HuH-7 (cell line): ENCODE measurements at regions not wholly inside any gene's neighbourhood (a gene's known extent, or its start where the extent isn't known, plus 50 kb on each side); places are given as distances from the start of the nearest gene placed in this dataset.
A peak's percentile ranks its signal among the peaks of the same experiment; 100 is the strongest.

Experiments used
- DNase-seq: peaks from one replicate; pipeline ENCODE4 v3.0.0; 2011; ENCODE audit warnings: low spot score

DNA sequence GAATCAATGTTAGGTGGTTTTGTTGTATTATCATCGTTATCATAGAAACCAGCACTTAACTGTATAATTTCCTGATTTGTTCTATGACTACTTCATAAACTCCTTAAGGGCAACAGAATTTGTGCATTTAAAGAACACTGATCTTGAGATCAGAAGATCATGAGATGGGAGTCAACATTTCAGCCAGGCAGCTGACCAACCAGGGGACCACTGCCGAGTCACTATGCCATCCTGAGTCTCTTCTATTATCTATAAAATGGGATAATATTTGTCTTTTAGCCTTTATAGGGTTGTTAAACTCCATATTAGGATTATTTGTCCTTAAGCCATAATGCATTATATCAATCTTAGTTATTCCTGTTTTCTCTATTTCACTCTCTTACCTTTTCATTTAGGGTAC is 261.7 kb downstream of the GPAM start:
- no peak for DNase-seq

DNA sequence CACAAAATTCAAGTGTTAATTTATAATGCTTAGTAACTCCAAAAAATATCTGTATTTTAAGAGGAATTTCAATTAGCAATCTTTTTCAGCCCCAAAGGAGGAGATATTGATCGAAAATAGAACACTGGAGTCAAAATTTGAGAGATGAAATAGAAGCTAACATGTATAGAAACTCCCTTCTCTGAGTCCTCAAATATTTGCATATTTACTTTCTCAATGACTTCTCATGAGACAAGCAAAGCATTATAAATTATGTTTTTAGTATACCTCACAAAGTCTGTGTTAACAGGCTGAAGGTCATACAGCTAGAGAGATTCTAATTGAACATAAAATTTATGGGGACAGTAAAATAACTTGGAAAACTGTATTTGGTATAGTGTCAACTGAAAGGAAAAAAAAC is 260.5 kb downstream of the GPAM start:
- DNase-seq = no peak

DNA sequence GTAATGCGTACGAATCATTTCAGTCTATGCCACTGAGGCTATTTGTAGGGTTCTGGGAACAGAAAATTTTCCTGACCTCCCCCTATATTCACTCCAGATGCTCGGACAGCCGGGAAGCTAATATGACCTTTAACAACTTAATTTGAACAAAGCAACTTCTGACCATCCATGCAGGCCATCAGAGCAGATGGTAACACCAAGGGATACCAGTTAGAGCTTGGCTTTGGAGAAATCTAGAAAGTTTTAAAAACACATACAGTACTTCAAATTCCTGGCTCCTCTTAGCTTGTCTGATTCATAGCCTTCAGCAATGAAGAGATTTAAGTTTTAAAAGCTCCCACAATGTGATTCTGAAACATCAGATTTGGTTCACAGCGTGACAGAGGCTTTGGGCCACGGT is 257.3 kb downstream of the GPAM start:
- no peak for DNase-seq

DNA sequence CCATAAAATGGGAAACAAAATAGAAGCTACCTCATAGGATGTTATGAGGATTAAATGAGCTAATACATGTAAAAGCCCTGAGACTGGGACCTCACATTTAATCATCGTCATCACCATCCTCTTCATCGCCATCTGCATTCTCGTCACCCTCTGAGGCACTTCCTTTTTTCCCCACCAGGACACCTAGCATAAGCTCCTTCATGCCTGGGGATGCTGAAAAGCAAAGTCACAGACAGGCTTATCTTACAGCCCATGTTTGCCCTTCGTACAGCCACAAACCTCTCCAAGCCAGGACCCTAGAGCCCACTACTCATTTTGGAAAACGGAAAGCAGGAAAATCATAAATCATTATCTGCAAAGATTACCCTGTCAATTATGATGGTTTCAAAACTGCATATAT is 249.6 kb downstream of the GPAM start:
- peak; percentile 6 for DNase-seq

DNA sequence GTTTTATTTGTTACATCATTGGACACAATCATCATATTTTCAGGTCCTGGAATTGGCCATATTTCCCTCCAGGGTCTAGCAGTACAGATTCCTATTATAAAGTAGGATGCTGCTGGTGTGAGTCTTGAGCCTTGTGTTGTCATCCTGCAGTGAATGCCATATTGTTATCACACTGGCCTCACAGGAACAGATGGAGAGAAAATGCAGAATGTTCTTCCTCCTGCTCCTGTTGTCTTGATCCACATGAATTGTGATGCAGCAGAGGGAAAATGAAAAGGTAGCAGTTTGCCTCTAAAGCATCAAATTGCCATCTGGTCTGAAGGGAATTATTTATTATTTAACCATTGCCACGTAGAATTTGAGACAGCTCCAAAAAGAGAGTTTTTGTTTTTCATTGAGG is 248.6 kb downstream of the GPAM start:
- no peak for DNase-seq

DNA sequence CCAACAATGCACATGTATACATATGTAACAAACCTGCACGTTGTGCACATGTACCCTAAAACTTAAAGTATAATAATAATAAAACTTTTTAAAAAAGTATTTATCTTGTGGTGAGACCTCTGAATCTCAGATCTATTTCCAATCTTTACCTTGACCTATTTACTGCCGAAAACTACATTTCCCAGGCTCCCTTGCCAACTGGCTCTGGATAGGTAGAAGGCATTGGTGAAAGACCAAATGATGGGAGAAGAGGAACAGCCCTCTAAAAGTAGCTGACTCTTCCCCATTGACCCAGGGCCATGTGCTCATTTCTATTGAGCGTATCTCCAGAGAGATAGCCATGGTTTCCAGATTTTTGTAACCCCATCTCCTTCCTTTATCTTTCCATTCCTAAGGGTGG is 247.4 kb downstream of the GPAM start:
- DNase-seq = no peak

DNA sequence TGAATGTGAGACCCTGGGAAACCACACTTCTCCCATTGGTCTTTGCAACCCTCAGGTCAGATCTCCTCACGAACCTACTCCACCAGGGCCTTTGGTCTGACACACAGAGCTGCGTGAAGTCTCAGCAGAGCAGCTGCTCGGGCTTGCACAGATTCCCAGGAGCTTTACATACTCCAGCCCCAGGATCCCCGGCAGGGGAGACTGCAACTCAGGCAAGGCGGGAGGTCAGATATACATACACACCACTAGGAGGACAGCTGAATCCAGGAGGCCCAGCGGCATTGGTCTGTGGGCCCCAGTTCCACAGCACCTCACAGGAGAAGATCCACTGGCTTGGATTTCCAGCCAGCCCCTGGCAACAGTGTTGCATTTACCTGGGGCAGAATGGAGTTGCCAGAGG is 239.2 kb downstream of the GPAM start:
- peak; percentile 9 for DNase-seq

DNA sequence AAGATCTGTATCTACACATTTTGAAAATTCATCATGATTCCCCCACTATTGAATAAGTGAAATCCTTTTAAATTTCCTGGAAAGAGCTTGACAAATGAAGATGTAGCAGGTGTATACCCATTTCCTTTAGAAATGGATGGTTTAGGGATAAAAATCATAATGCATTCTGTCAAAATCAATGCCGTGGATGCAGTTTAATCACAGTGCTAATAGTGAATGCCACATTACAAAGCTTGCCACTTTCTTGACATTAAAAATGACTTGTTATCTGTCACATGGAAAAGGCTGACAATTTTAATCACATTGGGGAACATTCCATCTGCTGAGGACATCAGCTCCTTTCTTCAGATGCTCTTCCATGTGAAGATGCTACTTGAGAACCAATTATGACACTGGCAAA is 229.6 kb downstream of the GPAM start:
- DNase-seq = no peak

DNA sequence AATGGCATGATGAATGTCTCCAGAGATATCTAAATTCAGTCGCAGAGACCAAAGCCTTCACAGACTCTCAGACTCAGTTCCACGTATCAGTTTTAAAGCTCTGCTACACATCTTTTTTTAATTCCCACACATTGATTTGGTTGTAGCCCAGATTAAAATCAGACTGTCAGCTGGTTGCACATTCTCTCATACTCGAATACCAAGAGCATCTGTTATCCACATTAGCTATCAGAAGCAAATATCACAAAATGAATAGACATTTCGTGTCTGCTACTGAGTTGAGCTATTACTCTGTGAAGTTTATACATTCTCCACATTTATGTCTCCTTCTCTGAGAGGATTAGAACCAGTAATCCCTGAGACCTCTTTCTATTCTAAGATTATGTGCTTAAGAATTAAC is 229.2 kb downstream of the GPAM start:
- no peak for DNase-seq

DNA sequence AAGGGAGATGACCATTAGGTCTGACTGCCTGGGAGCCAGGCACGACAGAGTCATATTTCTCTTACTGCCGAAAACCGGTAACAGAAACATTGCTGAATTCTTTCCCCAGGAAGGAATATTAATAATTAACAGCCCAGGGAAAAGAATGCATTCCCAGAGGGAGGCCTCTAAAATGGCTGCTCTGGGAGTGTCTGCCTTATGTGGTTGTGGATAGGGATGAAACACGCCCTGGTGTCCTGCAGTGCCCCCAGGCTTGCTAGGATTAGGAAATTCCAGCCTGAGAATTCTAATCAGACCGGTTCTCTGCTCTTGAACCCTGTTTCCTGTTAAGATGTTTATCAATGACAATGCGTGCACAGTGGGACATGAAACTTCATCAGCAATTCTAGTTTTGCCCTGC is 226.7 kb downstream of the GPAM start:
- DNase-seq = no peak

DNA sequence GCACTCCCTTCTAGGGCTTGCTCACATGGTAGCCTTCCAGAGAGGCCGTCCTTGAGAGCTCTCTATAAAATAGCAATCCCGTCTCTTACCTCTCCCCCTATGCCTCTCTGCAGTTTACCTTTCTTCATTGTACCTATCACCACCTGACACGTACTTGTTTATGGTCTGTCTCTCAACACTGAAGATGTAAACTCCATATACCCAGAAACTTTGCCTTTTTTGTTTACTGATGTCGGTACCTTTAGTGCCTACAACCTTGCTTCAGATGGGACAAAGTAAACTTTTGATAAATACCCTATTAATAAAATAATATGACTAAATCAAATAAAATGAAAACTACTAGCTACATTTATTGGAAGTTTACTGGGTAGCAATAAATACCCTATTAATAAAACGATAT is 220.6 kb downstream of the GPAM start:
- DNase-seq = no peak

DNA sequence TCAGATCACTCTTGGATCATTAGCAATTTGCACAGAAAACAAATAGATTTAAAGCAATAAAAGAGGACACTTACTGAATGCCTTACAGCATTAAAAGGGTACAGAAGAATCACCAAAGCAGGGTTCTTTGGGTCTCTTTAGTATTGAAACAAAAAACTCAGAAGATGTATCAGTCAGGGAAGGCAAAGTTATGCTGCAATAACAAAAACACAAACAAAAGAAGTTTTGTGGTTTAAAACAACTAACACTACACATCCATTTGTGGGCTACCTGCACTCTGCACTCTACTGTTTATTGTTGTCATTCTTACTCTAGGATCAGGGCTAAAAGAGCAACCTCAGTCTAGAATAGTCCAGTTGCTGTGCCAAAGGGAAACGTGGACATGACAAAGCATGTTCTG is 216.4 kb downstream of the GPAM start:
- no peak for DNase-seq

DNA sequence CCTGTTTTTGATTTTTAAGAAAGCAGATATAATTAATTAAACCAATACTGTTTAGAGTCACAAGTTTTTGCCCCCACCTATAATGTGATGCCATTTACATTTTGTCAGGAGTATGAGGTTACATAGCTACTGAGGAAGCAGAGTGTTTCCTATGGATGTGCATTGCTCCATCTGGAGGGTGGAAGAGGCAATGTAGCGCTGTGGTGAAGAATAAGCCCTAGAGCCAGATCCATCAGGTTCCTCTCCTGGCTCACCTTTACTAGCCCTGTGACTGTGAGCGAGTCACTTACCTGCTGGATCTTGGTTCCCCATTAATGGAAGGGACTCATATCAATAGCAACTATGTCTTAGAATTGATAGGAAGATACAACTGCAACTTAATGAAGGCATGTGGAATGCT is 216.0 kb downstream of the GPAM start:
- no peak for DNase-seq

DNA sequence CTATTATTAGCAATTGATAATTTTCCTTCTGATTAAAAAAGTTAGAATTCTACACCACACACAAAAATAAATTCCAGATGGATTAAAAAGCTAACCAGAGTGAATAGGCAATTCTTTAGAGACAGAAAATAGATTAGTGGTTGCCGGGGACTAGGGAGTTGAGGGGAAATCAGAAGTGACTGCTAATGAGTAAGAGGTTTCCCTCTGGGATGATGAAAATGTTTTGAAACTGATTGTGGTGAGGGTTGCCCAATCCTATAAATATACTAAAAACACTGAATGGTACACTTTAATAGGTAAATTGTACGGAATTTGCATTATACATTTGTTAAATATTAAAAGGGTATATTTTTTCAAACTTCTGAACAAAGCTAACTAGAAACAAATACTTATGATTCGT is 214.9 kb downstream of the GPAM start:
- no peak for DNase-seq

DNA sequence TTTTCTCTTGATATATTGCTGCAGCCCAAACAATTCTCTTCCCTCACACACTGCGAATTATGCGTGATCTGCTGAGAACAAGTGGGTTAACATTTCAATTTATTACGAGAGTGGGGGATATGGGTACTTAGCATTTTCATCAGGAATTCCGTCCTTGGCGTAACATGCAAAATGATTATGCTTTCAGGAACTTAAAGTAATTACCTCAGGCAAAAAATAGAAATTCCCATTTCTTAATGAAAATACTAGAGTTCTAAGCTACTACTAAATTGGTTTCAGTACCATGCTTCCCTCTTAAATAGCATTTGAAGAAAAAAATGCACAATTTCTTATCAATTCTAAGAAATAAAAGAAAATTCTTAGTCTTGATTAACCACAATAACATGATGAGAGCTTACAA is 213.5 kb downstream of the GPAM start:
- no peak for DNase-seq

DNA sequence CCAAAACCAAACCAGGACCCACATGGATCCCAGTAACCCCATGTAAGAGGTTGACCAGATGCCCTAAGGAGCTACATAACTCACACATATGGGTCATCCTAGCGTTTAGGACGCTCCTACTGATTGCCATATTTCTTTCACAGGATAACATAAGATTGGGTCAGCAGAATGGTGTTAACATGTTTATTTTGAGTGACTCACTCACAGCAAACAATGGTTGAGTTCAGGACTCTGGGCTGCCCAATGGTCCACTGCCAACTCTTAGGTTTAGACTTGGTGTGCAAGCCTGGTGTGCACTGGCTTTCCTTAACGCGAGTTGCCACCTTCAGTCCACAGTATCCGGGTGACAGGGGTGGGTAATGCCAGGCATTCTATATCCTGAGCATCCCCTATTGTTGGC is 211.5 kb downstream of the GPAM start:
- no peak for DNase-seq

DNA sequence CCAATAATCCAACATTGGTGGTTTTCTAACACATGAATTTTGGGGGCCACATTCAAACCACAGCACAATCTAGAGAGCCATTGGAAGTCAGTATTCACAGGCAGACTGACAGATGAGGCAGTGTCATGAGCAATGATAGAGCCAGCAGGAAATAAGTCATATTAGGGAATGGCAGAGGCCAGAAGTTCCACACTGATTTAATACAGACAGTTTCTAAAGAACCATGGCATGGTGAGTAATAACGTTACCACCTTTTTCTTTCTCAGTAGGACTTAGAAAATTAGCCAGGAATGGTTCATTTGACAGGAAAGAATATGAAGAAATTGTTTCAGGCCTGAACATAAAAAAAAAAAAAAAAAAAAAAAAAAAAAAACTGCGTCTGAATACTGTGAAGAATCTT is 210.3 kb downstream of the GPAM start:
- DNase-seq = no peak

DNA sequence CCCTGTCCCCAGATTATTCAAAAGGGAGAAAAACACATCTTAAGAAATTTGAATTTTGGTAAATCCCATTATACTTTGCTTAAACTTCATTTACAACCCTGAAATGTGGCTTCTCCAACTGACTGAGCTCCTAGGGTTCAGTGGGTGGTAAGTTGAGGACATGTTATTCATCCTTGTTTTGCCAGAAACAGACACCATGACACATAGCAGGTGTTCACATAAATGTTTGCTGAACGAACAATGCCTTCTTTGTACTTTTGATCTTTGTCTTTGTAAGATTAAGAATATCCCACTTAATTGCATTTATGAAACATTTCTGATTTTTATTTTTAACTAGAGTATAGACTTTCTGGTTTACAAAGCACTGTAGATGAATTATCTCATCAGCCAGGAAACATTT is 209.7 kb downstream of the GPAM start:
- DNase-seq = no peak

DNA sequence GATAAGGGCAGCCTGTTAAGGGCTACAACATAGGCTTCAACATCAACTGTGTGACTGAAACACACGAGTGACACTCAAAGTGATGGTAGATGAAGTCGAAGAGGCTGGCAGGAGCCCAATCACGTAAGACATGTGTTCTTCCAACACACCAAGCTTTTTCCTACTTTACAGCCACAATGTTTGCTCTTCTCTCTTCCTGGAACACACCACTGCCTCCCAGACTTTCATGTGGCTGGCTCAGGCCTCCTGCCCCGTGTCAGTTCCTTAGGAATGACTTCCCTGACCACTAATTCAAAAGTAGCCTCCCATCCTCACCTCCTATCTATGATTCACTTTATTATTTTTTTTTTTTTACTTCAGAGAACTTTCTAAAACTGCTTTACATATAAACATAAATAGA is 209.2 kb downstream of the GPAM start:
- DNase-seq = no peak

DNA sequence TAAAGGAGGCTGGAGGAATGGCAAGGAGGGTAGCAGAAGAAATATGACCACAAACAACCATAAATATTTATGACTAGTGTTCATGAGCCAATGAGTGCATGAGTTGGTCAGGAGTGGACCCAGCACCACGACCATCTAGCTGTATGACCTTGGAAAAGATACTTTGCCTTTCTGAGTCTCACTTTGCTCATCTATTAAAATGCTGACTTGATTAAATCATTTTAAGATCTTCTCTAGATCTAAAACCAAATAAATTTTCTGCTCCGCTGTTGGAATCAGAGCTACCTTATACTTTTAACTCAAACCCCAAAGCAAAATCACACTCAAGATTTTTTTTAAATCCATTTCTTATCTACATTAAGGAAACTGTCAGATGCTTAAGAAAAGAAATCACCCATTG is 207.0 kb downstream of the GPAM start:
- DNase-seq = no peak

DNA sequence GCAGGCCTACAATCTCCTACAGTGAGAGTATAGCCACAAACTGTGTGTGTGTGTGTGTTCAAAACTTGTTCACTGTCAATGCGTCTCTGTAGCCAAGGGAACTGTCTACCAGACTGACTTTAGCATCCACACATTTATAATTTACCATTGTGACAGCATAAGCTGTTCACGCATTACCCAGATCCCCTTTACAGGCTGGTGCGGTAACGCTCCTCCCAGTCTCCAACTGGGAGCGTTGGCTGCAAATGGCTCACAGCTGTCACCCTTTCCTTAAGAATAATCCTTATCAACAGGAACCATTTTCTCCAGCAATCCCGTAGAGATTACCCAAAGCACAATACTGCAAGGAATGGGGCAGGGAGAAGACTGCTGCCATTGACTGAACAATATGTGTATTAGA is 199.5 kb downstream of the GPAM start:
- no peak for DNase-seq

DNA sequence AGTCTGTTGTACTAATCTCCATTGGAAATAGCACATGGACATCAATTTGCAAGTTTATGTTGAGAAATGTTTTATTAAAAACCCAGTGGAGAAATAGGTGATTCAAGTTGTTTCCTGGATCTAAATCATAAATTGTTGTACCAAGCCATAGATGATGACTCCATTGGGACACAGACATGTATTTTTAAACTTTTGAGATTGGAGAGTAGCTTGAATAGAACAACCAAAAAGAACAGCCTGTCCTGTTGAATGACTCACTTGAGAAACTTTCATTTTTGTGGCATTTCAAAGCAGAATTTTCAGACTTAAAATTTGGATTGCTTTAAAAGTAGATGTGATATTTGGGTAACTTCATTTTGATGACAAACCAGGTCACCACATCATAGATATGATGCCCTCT is 197.5 kb downstream of the GPAM start:
- no peak for DNase-seq

DNA sequence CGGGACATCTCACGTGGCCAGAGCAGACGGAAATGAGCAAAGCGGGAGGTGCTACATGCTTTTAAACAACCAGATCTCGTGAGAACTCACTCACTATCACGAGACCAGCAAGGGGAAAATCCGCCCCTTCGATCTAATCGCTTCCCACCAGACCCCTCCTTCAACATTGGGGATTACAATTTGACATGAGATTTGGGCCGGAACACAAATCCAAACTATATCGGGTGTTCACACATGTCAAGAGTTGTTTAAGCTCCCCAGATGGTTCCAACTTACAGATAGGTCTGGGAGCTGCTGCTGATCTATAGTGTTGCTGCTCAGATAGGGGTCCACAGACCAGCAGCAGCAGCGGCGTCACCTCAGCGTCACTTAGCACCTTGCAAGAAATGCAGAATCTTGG is 194.9 kb downstream of the GPAM start:
- no peak for DNase-seq

DNA sequence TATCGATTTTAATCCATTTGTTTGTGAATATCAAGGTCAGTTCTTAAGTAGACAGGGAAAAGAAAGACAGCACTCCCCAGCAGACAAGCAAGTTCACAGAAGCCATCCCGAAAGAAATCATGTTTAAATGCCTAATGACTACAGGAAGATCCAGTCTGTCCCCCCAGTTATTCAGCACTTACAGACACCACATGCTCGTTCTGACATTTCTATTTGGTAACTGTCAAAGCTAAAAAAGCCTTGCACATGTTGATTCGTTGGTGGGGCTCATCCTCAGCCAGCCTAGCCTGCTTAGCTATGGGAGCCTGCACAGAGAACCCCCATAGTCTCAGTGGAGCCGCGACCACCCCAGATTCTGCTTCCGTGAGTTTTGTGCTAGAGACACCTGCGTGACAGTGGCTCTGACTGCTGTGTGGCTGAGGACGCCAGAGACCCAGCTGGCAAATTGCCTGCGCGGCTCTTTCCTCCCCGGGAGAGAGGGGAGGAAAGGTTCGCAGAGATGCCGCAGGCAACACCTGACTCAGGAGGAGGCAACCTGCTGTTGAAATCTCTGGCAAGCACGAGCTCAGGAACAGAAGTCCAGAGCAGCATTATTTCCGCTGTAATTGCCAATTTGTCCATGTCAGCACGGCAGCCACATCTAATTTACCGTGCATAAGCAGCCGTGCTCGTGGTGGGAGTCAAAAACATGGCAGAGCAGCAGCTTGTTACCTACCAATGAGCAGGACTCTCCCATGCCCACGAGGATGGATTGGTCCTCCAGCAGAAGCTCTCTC is 194.2 kb downstream of the GPAM start:
- no peak for DNase-seq

DNA sequence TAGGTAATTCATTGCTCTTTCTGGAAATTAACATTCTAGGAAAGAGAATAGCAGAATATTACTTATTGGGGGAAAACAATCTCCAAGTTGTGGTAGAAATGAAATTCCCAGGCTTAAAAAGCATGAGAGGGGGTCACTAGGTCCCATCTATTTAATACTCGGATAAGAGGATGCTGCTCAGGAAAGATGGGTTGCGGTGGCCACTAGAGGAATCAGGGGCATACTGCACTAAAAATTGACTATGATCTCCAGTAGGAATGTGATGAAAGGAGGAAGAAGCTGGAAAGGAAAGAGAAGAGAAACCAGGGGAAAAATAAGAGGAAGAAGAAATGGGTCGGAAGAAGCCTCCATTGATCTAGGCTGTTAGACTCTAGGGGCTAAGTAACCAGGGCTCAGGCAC is 192.8 kb downstream of the GPAM start:
- DNase-seq = peak; percentile 19
